Loucy (cell line): ENCODE measurements at regions not wholly inside any gene's neighbourhood (a gene's known extent, or its start where the extent isn't known, plus 50 kb on each side); places are given as distances from the start of the nearest gene placed in this dataset.

Experiments used
- H2AFZ ChIP-seq: fragments of 200-600 bp; sonication (generic); 2 replicates; pipeline ENCODE4 v1.6.0; 2016; ENCODE audit warnings: antibody characterized with exemption, mild to moderate bottlenecking, low read length, moderate library complexity
- H3F3A ChIP-seq: fragments of 200-600 bp; 2 replicates; pipeline ENCODE4 v1.6.0; 2016; ENCODE audit warnings: antibody characterized with exemption, low read depth, mild to moderate bottlenecking
- H3K27me3 ChIP-seq: fragments of 200-600 bp; sonication (generic); 2 replicates; pipeline ENCODE4 v1.6.1; 2014; ENCODE audit warnings: low read length, mild to moderate bottlenecking; ENCODE audit not compliant: insufficient read depth, poor library complexity, severe bottlenecking
- H3K36me3 ChIP-seq: fragments of 200-600 bp; sonication (generic); 2 replicates; pipeline ENCODE4 v1.6.1; 2016; ENCODE audit warnings: low read length; ENCODE audit not compliant: insufficient read depth
- H3K4me1 ChIP-seq: fragments of 200-600 bp; sonication (generic); 2 replicates; pipeline ENCODE4 v1.5.1; 2014; ENCODE audit warnings: low read length, mild to moderate bottlenecking; ENCODE audit not compliant: insufficient read depth, poor library complexity, severe bottlenecking
- H3K4me2 ChIP-seq: fragments of 200-600 bp; sonication (generic); 2 replicates; pipeline ENCODE4 v1.6.0; 2014; ENCODE audit warnings: antibody characterized with exemption, low read length, low read depth, mild to moderate bottlenecking; ENCODE audit not compliant: poor library complexity, severe bottlenecking
- H3K4me3 ChIP-seq: fragments of 200-600 bp; sonication (generic); 2 replicates; pipeline ENCODE4 v1.5.1; 2014; ENCODE audit warnings: low read length, mild to moderate bottlenecking, mixed read lengths; ENCODE audit not compliant: poor library complexity, severe bottlenecking
- H3K79me2 ChIP-seq: fragments of 200-600 bp; sonication (generic); 2 replicates; pipeline ENCODE4 v1.6.1; 2014; ENCODE audit warnings: low read length; ENCODE audit not compliant: insufficient read depth
- H3K9ac ChIP-seq: fragments of 200-600 bp; sonication (generic); 2 replicates; pipeline ENCODE4 v1.6.0; 2014; ENCODE audit warnings: mild to moderate bottlenecking, low read depth, low read length, moderate library complexity; ENCODE audit not compliant: poor library complexity, severe bottlenecking
- H3K9me2 ChIP-seq: fragments of 200-600 bp; sonication (generic); replicated peaks from 2 replicates; pipeline ENCODE4 v1.6.1; 2016; ENCODE audit warnings: low read depth, low read length, mixed read lengths
- H3K9me3 ChIP-seq: fragments of 200-600 bp; sonication (generic); 2 replicates; pipeline ENCODE4 v1.6.1; 2014; ENCODE audit warnings: mild to moderate bottlenecking, antibody characterized with exemption, low read length, low read depth; ENCODE audit not compliant: insufficient read depth
- H4K20me1 ChIP-seq: fragments of 200-600 bp; sonication (generic); 2 replicates; pipeline ENCODE4 v1.6.0; 2014; ENCODE audit warnings: antibody characterized with exemption, low read length, mild to moderate bottlenecking; ENCODE audit not compliant: insufficient read depth, poor library complexity, severe bottlenecking
- EZH2phosphoT487 ChIP-seq: fragments of 200-600 bp; IDR thresholded peaks from 2 replicates; pipeline ENCODE4 v1.6.1; 2018; ENCODE audit warnings: antibody characterized with exemption, mild to moderate bottlenecking, moderate library complexity, borderline replicate concordance
- TF ChIP-seq, protein P1 (sequence below): fragments of 200-600 bp; sonication (generic); conservative IDR thresholded peaks from 2 replicates; pipeline ENCODE4 v1.5.1; 2014; ENCODE audit warnings: mild to moderate bottlenecking, antibody characterized with exemption, low read length

GRCh38 chr16:54724346-54724925 is 206.2 kb upstream of the IRX5 start:
- TF ChIP-seq EZH2phosphoT487: no peak
- TF ChIP-seq, protein P1, sequence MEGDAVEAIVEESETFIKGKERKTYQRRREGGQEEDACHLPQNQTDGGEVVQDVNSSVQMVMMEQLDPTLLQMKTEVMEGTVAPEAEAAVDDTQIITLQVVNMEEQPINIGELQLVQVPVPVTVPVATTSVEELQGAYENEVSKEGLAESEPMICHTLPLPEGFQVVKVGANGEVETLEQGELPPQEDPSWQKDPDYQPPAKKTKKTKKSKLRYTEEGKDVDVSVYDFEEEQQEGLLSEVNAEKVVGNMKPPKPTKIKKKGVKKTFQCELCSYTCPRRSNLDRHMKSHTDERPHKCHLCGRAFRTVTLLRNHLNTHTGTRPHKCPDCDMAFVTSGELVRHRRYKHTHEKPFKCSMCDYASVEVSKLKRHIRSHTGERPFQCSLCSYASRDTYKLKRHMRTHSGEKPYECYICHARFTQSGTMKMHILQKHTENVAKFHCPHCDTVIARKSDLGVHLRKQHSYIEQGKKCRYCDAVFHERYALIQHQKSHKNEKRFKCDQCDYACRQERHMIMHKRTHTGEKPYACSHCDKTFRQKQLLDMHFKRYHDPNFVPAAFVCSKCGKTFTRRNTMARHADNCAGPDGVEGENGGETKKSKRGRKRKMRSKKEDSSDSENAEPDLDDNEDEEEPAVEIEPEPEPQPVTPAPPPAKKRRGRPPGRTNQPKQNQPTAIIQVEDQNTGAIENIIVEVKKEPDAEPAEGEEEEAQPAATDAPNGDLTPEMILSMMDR: no peak
- H3K4me3 ChIP-seq: no peak overlapping the region
- no peaks in the 10 kb centered on the region for H3K9me2 ChIP-seq
- H3K79me2 ChIP-seq: no peaks in the 10 kb centered on the region
- no peaks in the 10 kb centered on the region for H3K4me1 ChIP-seq
- H3K27me3 ChIP-seq: no peaks in the 10 kb centered on the region
- H3F3A ChIP-seq: no peaks in the 10 kb centered on the region
- H3K4me2 ChIP-seq: no peak overlapping the region
- H3K36me3 ChIP-seq: no peaks in the 10 kb centered on the region
- H3K9ac ChIP-seq: no peak overlapping the region
- H2AFZ ChIP-seq: no peak overlapping the region
- H3K9me3 ChIP-seq: no peaks in the 10 kb centered on the region
- H4K20me1 ChIP-seq: no peaks in the 10 kb centered on the region

DNA sequence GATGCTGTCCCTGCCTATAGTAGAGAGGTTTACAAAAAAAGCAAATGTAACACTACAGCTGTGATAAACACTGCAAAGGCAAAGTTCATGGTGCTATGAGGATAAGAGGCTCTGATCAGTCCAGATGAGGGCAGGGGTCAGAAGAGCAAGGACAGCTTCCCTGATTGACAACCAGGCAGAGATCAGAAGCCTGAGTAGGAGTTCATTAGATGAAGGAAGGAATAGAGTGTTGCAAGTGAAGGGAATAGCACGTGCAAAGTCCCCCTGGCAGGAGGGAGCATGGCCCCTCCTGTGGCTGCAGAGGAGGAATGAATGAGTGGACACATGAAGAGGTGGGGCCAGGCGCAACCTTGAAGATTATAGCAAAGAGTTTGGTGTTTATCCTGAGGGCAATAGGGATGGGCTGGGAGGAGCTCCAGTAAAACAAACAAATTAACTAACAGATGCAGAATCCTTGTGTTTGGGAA is 208.4 kb upstream of the IRX5 start:
- no peaks in the 10 kb centered on the region for H4K20me1 ChIP-seq
- H3K36me3 ChIP-seq: no peaks in the 10 kb centered on the region
- H3K4me3 ChIP-seq: no peak overlapping the region
- H3K4me2 ChIP-seq: no peak overlapping the region
- no peaks in the 10 kb centered on the region for H3F3A ChIP-seq
- no peak overlapping the region for H2AFZ ChIP-seq
- H3K79me2 ChIP-seq: no peaks in the 10 kb centered on the region
- no peaks in the 10 kb centered on the region for H3K9me2 ChIP-seq
- no peaks in the 10 kb centered on the region for H3K9me3 ChIP-seq
- H3K27me3 ChIP-seq: no peaks in the 10 kb centered on the region
- H3K4me1 ChIP-seq: no peaks in the 10 kb centered on the region
- no peak overlapping the region for H3K9ac ChIP-seq
- TF ChIP-seq, protein P1: no peak
- no peak for TF ChIP-seq EZH2phosphoT487

DNA sequence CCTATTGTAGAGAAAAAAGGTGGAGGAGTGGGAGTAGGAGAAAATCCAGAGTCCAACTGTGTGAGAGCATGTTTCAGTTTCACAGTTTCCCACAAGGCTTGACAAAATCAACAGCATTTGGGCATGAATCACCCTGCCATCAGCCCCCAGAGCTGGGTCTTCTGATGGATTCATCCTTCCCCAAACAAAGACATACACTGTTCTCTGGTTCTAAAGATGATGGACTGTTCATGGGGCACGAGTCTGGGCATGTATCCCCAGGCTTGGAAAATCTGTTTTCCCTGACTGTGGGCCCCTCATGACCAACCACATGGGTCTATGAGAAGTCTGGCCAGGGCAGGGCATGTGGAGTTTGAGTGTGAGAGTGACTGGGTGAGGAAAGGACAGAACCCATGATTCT is 210.4 kb upstream of the IRX5 start:
- Histone ChIP-seq H4K20me1 (no peaks in the 10 kb centered on the region), H3K9me2 (no peaks in the 10 kb centered on the region), H3K36me3 (no peaks in the 10 kb centered on the region), H3F3A (no peaks in the 10 kb centered on the region), H3K27me3 (no peaks in the 10 kb centered on the region), H3K9me3 (no peaks in the 10 kb centered on the region), H3K79me2 (no peaks in the 10 kb centered on the region), H3K4me2 (no peak overlapping the region), H2AFZ (no peak overlapping the region), H3K9ac (no peak overlapping the region), H3K4me3 (no peak overlapping the region), H3K4me1 (no peaks in the 10 kb centered on the region)
- TF ChIP-seq EZH2phosphoT487: no peak
- TF ChIP-seq, protein P1: no peak
